T-helper 9 cell (primary cell): ENCODE measurements at regions not wholly inside any gene's neighbourhood (a gene's known extent, or its start where the extent isn't known, plus 50 kb on each side); places are given as distances from the start of the nearest gene placed in this dataset.
"Not testable (repeated sequence)": the region's sequence is repeated elsewhere in the genome, so short reads cannot be mapped to it uniquely, and the experiment has no call there.

ENCODE experiments used
- DNase-seq: peaks from one replicate; pipeline ENCODE4 v3.0.0-alpha.2; 2020

- DNase-seq = no peak
Observed at GRCh38 chr4:13765539-13765938, 138.0 kb upstream of the BOD1L1 start.

DNA sequence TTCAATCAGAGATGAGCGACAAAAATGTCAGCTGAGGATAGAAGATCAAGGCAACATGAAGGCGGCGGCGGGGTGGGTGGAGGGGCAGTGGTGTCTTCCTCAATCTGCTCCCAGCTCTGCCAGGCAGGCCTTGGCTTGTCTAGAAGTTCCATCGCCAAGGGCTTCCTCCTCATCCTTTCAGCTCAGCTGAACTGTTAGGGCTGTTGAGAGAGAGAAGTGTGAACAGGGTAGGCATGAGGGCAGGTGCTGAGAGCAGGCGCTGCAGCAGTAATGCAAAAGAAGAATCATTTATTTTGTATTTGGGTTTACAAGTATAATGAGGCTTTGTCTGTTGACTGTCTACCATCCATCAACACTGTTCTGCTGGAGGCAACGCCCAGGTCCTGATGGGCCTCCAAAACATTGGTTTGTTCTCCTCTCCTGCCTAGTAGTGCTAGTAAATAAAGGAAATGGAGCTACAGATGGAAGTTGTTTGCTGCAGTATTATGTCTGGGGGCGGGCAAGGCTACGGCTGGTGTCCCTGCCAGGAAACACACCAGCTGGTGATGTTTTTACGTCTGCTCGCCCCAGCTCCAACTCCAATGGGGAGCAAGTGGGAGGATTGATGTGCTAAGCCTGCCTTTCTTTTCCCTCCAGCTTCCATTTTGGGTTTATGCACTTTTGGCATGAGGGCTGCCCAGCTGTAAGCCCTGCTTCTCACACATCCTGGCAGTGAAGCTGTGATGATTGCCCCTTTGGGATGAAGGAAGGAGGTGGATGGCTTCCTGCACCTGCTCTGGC lies 139.4 kb upstream of the BOD1L1 start:
- DNase-seq = no peak

- no peak for DNase-seq
Observed at GRCh38 chr4:13777341-13777740, 149.8 kb upstream of the BOD1L1 start.

- DNase-seq = no peak
Observed at GRCh38 chr4:13778367-13778766, 150.8 kb upstream of the BOD1L1 start.

- no peak for DNase-seq
Observed at GRCh38 chr4:13782231-13782630, 154.7 kb upstream of the BOD1L1 start.

GRCh38 chr4:13783800-13784411 lies 156.4 kb upstream of the BOD1L1 start:
- no peak for DNase-seq

- no peak for DNase-seq
Observed at GRCh38 chr4:13793020-13793710, 165.6 kb upstream of the BOD1L1 start.

DNA sequence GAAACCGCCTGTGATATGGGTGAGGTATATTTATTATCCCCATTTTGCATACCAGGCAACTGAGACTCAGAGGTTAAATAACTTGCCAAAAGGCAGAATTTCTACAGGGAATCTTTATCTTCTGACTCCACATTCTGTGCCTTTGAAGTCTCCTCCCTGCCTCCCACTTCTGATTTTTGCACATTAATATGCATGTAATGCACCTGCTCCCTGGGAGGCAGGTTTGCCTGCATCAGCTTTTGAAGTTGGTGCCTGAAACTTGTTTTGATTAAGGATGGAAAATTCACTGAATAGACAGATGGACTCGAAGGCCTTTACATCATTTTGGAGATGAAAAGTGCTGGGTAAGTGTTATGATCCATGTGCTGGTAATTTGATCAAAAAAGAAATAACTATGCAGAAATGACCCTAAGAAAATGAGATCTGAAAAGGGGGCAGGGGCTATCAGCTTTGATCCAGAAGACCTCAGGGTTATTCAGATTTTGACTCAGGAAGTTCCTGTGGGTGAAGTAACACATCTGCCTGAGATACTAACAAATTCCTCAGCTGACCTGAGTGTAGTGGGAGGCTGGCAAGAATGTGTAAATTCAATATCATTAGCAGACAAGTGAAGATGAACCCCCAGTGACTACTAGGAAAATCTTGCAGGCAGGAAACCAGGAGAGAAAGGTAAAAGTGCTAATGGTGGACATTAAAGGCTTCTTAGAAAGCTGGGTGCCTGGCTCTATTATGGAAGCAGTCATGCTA lies 167.5 kb upstream of the BOD1L1 start:
- DNase-seq = no peak

GRCh38 chr4:13797061-13797460 lies 169.5 kb upstream of the BOD1L1 start:
- DNase-seq = no peak

DNA sequence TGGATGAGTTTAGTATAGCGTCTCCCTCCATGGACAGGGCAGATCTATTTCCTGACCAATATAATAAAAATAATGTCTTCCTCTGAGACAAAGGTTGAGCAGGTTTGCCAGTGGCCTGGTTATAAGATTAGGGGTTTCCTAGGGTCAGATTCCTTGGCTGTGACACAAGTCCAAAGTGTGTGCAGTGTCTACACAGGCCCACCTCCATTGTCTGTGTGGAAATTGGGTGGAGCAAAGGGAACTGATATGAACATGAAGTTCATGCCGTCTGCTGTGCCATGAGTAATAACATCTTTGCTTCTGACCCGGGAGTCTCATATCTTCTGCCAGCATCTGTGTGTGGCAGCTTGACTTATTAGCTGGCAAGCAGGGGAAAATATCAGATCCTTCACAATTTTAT lies 187.7 kb upstream of the BOD1L1 start:
- no peak for DNase-seq

- no peak for DNase-seq
Observed at GRCh38 chr4:13816472-13816871, 188.9 kb upstream of the BOD1L1 start.

DNA sequence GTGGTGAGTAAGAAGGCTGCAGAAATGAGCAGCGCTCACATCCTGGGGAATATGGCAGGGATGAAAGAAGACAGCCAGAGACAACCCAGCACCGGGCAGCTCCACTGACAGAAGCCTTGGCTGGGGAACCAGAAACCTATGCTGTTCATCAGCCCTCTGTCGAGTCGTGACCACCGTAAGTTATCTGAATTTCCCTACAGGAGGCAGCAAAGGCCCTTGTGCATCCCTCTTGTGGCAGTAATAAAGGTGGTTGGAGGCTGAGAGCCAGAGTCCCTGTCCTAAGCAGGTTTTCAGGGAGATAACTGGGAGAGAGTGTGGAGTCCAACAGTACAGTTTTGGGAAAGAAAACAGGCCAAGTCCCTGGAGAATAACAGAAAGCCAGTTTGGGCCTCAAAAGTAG lies 194.0 kb upstream of the BOD1L1 start:
- DNase-seq = no peak

- not testable (repeated sequence) for DNase-seq
Observed at GRCh38 chr4:13825822-13826221, 198.3 kb upstream of the BOD1L1 start.

DNA sequence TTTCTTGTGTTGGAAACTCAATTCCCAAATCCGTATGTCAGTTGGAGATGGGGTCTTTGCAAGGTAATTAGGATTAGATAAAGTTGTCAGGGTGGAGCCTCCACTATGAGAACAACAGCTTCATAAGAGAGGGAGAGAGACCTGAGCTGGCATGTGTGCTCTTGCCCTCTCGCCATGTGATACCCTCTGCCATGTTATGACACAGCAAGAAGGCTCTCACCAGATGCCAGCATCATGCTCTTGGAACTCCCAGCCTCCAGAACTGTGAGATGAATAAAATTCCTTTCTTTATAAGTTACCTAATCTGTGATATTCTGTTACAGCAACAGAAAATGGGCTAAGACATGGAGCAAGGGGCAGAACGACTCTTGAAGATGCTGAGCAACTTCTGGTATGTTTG lies 201.9 kb upstream of the BOD1L1 start:
- DNase-seq = no peak

GRCh38 chr4:13830449-13830848 lies 202.9 kb upstream of the BOD1L1 start:
- no peak for DNase-seq

- DNase-seq = no peak
Observed at GRCh38 chr4:13833171-13833804, 205.8 kb upstream of the BOD1L1 start.

DNA sequence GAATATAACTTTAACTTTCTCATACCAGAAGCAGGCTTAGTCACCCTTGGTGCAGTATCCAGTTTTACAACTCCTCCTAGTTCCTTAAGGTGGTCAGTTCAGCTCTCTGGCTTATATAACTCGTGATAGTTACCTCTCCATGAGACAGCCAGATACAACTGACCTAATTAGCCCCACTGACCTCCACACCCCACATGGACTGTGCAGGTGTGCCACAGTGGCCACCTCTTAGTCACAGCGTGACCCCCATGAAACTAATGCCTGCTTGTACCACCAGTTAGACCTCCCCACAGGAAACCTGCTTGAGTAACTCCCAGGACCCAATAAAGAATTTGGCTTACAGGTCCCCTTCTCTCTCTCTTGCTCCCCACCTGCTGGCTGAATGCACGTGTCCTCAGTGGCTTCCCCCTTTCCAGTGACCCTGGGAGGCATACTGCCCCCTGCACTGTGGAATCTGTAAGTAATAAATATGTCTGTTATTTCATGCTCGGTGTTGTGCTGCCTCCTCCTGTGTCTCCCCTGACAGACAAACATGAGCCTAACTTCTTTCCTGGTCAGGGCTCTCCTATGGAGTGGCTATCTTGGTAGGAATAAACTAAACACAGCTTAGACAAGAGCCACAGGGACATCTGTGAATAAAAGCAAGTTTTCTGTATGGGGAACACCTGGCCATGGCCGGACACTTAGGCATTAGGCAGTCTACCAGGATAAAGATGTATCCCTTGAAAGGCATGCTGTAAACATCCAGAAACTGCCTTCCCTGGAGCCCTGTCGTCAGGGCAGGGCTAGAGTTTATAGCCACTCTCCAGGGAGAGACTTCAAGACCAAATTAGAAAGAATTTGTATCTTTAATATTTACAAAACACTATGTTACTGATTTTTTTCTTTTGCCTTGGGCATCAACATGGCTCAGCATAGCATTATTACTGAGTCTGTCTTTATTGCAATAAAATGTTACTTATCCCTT lies 209.7 kb upstream of the BOD1L1 start:
- DNase-seq = no peak

DNA sequence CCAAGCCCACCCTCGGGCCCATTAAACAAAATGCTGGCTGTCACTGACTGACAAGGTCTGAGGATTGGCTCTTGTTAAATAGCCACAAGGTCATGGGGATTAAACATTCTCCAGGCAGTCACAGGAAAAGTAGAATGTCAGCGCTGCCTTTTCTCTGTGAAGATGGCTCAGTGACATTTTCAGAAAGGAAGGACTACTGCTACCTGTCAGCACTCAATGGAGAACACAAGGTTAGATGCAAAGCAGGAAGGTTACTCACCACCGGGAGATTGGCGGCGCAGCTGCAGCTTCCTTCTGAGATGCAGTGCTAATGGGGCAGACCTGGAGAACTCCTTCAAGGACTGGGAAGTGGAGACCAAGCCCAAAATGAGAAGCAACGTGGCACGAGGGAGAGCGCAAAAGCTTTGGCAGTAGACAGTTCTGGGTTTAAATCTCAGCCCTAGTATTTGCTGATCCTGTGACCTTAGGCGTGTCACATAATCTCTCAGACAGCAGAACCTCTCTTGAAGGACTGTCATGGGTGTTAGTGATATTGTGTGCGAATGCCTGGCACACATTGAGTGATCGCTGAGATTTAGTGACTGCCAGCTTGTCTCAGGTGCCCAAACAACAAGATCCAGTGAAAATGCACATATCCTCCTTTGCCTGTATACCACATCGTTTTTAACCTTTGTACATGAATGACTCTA lies 213.1 kb upstream of the BOD1L1 start:
- DNase-seq = no peak

GRCh38 chr4:13844740-13845139 lies 217.2 kb upstream of the BOD1L1 start:
- no peak for DNase-seq

DNA sequence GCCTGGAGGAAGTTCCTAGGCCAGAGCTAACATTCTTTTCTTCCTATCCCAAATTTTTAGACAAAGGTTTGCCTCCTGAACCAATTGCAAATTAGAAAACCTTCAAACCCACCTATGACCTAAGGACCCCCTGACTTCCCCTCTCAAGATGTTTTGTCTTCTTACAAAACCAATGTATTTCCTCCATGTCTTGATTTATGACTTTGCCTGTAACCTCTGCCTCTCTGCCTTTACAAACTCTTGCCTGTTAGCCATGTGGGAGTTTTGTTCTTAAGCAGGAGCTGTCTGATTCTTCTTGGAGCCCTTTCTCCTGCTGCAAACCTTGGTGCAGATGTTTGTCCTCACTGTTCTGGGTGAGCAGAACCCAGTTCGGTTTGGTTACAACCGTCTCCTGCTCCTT lies 222.3 kb upstream of the BOD1L1 start:
- DNase-seq = no peak
